Adrenal gland (tissue), 9 donors: ENCODE measurements at regions not wholly inside any gene's neighbourhood (a gene's known extent, or its start where the extent isn't known, plus 50 kb on each side); places are given as distances from the start of the nearest gene placed in this dataset.
A peak's percentile ranks its signal among the peaks of the same experiment; 100 is the strongest.

Experiments used
- DNase-seq, 7 donors: peaks; one replicate each; pipeline ENCODE4 v3.0.0-alpha.2; 2019 to 2020
- H3K27ac ChIP-seq, 5 donors: fragments of 200-600 bp; sonication (generic) in 4 of 5; 1 replicate in 3 of 5; 2 replicates in 2 of 5; pipeline versions ENCODE4 v1.5.1 to v1.8.0; 2016 to 2020; ENCODE audit warnings: mild to moderate bottlenecking in 1 of 5
- H3K27me3 ChIP-seq: fragments of 200-600 bp; 2 replicates; pipeline ENCODE4 v1.8.0; 2021
- H3K36me3 ChIP-seq, 2 donors: fragments of 200-600 bp; replicated peaks in 1 of 2; 1 replicate in 1 of 2; 2 replicates in 1 of 2; pipeline versions ENCODE4 v1.5.1 to v1.8.0; 2018 to 2022
- H3K4me1 ChIP-seq, 2 donors: fragments of 200-600 bp; replicated peaks in 1 of 2; 1 replicate in 1 of 2; 2 replicates in 1 of 2; pipeline versions ENCODE4 v1.5.1 to v1.8.0; 2018 to 2021
- H3K4me3 ChIP-seq, 4 donors: fragments of 200-600 bp; sonication (generic) in 3 of 4; one replicate each; pipeline ENCODE4 v1.5.1; 2016 to 2018
- H3K9me3 ChIP-seq, 3 donors: fragments of 200-600 bp; sonication (generic) in 1 of 3; replicated peaks in 1 of 3; 1 replicate in 2 of 3; 2 replicates in 1 of 3; pipeline versions ENCODE4 v1.5.1 to v1.8.0; 2016 to 2021
- POLR2A ChIP-seq, 2 donors: fragments of 450-650 bp; IDR thresholded peaks; one replicate each; pipeline ENCODE4 v1.6.1; 2017; ENCODE audit warnings: antibody characterized with exemption in 2 of 2, mild to moderate bottlenecking in 2 of 2, moderate library complexity in 1 of 2
- WGBS, 4 donors: extraction: QIAGEN DNeasy Blood & Tissue Kit in 2 of 4; methylation state at CpG; one replicate each; pipeline versions ENCODE4 v1.1.5 to v1.1.7; 2013 to 2017; 5-methylcytosine and 5-hydroxymethylcytosine counted together
- intact Hi-C, 2 donors: fragments of 100-400 bp; cut with DNase I; formaldehyde crosslinking; loops; one replicate each; pipeline versions ENCODE4 v1.14.1 to v1.15.0; 2022 to 2023
- TF ChIP-seq, protein P1 (sequence below), 6 experiments: fragments of 450-650 bp in 4 of 6; fragments of 200-600 bp in 2 of 6; sonication (generic) in 1 of 6; IDR thresholded peaks; 1 replicate in 5 of 6; 2 replicates in 1 of 6; pipeline versions ENCODE4 v1.5.1 to v1.8.0; 2016 to 2021; ENCODE audit warnings: antibody characterized with exemption in 6 of 6, mild to moderate bottlenecking in 2 of 6, moderate library complexity in 1 of 6
- donor health status: healthy with polysubstance abuse.
- donor health status: Bipolar disorder and iron deficiency.
- donor health status: DM: yes; HTN: yes; CAD: no.
- donor health status: DM: no; HTN: no; CAD: no.
- donor health status: DM: no; HTN: no; CAD: no.

DNA sequence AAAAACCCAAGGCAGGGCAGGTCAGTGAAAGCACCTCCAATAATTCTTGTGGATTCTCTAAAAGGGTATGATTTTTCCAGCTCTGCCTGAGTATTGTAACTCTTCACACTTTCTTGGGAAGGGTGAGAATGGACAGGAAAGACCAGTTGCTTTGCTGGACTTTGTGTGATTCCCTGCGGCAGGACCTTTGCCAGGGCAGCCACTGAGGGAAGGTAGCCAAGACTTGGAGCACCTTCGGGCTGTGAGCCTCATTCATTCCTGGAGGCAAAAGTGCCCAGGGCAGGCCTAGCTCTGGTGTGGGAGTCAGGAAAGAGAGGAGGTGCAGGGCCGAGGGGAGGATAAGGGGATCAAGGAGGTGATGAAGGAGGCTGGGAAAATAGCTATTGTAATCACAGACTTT lies 80.2 kb downstream of the VCPKMT start:
- Histone ChIP-seq H3K9me3 (no peaks in the 10 kb centered on the region), H3K27me3 (no peaks in the 10 kb centered on the region), H3K36me3 (no peaks in the 10 kb centered on the region), H3K4me1 (peaks cover 0 to 10% of the 10 kb centered on the region in 2 donors), H3K27ac (no peak overlapping the region), H3K4me3 (no peak overlapping the region)
- no peak for DNase-seq
- intact Hi-C loops, result no loop called here
- WGBS, 4 donors, result 83 to 89% (median 84%) methylated on average over 3 of the region's 3 CpGs
- TF ChIP-seq POLR2A (IDR thresholded peaks at IDR 0.05), result no peak
- TF ChIP-seq, protein P1, sequence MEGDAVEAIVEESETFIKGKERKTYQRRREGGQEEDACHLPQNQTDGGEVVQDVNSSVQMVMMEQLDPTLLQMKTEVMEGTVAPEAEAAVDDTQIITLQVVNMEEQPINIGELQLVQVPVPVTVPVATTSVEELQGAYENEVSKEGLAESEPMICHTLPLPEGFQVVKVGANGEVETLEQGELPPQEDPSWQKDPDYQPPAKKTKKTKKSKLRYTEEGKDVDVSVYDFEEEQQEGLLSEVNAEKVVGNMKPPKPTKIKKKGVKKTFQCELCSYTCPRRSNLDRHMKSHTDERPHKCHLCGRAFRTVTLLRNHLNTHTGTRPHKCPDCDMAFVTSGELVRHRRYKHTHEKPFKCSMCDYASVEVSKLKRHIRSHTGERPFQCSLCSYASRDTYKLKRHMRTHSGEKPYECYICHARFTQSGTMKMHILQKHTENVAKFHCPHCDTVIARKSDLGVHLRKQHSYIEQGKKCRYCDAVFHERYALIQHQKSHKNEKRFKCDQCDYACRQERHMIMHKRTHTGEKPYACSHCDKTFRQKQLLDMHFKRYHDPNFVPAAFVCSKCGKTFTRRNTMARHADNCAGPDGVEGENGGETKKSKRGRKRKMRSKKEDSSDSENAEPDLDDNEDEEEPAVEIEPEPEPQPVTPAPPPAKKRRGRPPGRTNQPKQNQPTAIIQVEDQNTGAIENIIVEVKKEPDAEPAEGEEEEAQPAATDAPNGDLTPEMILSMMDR (IDR thresholded peaks at IDR 0.05), result no peak

DNA sequence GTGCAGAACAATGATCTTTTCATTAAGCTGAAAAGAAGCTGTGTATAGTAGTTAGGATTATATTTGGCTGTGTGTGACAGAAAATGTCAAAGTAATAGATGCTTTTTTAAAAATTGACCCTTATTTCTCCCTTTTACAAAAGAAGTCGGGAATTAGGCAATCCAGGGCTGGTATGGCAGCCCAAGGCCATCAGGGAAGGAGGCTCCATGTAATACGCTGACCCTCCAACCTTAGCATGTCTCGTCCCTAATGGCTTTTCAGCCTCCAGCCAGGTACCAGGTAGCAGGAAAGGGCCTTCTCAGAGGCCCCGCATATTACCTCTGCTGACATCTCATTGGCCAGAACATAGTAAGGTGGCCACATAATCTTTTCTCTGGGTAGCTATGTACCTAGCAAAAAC lies 79.7 kb downstream of the VCPKMT start:
- WGBS, 4 donors, result 70 to 77% (median 73%) methylated on average over 4 of the region's 4 CpGs
- no peaks in the 10 kb centered on the region for H3K36me3 ChIP-seq
- H3K27ac ChIP-seq, result no peak overlapping the region
- intact Hi-C loops, result no loop called here
- DNase-seq, result no peak
- H3K4me1 ChIP-seq, result peaks cover 0 to 10% of the 10 kb centered on the region in 2 donors
- no peak overlapping the region for H3K4me3 ChIP-seq
- TF ChIP-seq, protein P1 (IDR thresholded peaks at IDR 0.05), result no peak
- no peak for TF ChIP-seq POLR2A (IDR thresholded peaks at IDR 0.05)
- no peaks in the 10 kb centered on the region for H3K9me3 ChIP-seq
- H3K27me3 ChIP-seq, result no peaks in the 10 kb centered on the region

DNA sequence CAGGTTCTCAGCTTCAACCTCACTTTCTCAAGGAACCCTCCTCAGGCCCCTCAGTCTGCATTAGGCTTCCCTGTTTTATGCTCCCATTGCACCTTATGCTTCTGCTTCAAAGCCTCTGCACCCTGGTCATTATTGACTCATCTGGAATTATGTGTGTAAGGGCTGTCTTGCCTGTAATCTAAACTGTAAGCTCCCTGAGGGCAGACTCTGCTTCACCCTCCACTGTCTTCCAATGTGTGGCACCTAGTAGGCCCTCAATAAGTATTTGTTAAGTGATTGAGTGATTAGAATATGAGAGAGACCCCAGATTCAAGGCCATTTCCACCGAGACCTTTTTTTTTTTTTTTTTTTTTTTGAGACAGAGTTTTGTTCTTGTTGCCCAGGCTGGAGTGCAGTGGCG lies 79.1 kb downstream of the VCPKMT start:
- peaks cover 0 to 10% of the 10 kb centered on the region in 2 donors for H3K4me1 ChIP-seq
- WGBS, 4 donors, result 83 to 100% (median 95%) methylated on average over 2 of the region's 2 CpGs
- DNase-seq, result no peak
- TF ChIP-seq, protein P1 (IDR thresholded peaks at IDR 0.05), result no peak
- TF ChIP-seq POLR2A (IDR thresholded peaks at IDR 0.05), result no peak
- no peaks in the 10 kb centered on the region for H3K9me3 ChIP-seq
- H3K36me3 ChIP-seq, result no peaks in the 10 kb centered on the region
- intact Hi-C loops, result no loop called here
- H3K4me3 ChIP-seq, result no peak overlapping the region
- H3K27ac ChIP-seq, result no peak overlapping the region
- H3K27me3 ChIP-seq, result no peaks in the 10 kb centered on the region

- intact Hi-C loops, result no loop called here
- WGBS, 4 donors, result 74 to 87% (median 79%) methylated on average over 6 of the region's 6 CpGs
- Histone ChIP-seq H3K9me3 (no peaks in the 10 kb centered on the region), H3K36me3 (no peaks in the 10 kb centered on the region), H3K4me3 (no peak overlapping the region), H3K27ac (peak overlapping the region in 1 of 5 donors; percentile 13), H3K27me3 (no peaks in the 10 kb centered on the region), H3K4me1 (peaks cover 0 to 10% of the 10 kb centered on the region in 2 donors)
- peak in 2 of 7 donors; percentile 29 to 61 for DNase-seq
- TF ChIP-seq POLR2A (IDR thresholded peaks at IDR 0.05), result no peak
- TF ChIP-seq, protein P1 (IDR thresholded peaks at IDR 0.05), result no peak
These were observed 78.5 kb downstream of the VCPKMT start for GRCh38 chr14:50037852-50038251.
